ENCODE measurements at regions not wholly inside any gene's neighbourhood (a gene's known extent, or its start where the extent isn't known, plus 50 kb on each side); places are given as distances from the start of the nearest gene placed in this dataset.

DNA sequence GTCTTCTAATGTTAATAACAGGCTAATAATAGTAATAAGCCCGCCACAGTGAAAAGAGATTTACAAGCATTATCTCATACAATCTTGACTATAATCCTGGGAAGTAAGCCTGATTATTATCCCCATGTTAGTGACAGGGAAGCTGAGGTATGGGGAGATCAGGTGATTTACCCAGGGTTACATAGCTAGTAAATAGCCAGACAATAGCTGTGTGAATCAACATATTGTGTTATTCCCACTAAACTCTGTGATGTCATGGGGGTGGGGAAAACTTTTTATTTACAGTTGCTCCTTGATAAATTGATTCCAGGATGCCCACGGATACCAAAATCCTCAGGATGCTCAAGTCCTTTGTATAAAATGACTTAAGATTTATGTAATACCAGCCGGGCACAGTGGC, 181.9 kb downstream of the LMO4 start:
- TF ChIP-seq, protein P1, sequence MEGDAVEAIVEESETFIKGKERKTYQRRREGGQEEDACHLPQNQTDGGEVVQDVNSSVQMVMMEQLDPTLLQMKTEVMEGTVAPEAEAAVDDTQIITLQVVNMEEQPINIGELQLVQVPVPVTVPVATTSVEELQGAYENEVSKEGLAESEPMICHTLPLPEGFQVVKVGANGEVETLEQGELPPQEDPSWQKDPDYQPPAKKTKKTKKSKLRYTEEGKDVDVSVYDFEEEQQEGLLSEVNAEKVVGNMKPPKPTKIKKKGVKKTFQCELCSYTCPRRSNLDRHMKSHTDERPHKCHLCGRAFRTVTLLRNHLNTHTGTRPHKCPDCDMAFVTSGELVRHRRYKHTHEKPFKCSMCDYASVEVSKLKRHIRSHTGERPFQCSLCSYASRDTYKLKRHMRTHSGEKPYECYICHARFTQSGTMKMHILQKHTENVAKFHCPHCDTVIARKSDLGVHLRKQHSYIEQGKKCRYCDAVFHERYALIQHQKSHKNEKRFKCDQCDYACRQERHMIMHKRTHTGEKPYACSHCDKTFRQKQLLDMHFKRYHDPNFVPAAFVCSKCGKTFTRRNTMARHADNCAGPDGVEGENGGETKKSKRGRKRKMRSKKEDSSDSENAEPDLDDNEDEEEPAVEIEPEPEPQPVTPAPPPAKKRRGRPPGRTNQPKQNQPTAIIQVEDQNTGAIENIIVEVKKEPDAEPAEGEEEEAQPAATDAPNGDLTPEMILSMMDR (conservative IDR thresholded peaks at IDR 0.05): no peak
- DNase-seq (ENCODE audit: low read depth, low spot score): no peak
- Mint-ChIP-seq H3K4me3 (no peak overlapping the region), H3K27me3 (ENCODE audit: low read depth) (no peaks in the 10 kb centered on the region), H3K36me3 (ENCODE audit: low read depth) (no peaks in the 10 kb centered on the region), H3K9me3 (peaks cover 5% of the 10 kb centered on the region), H3K4me1 (peaks cover 7% of the 10 kb centered on the region), H3K27ac (ENCODE audit: unreplicated experiment) (no peak overlapping the region)

DNA sequence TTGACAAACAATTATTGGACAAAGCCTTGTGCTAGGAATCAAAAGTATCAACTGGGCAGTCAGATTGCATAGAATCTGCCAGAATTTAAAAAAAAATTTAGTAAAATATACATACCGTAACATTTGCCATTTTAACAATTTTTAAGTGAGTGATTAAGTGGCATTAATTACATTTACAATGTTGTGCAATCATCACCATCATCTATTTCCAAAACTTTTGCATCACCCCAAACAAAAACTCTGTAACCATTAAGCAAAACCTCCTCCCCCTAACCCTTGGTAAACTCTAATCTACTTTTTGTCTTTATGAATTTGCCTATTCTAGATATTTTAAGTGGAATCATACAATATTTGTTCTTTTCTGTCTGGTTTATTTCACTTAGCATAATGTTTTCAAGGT, 182.8 kb downstream of the LMO4 start:
- no peak for DNase-seq (ENCODE audit: low read depth, low spot score)
- Mint-ChIP-seq H3K9me3 (peaks cover 5% of the 10 kb centered on the region), H3K4me3 (no peak overlapping the region), H3K4me1 (no peaks in the 10 kb centered on the region), H3K27ac (ENCODE audit: unreplicated experiment) (no peak overlapping the region), H3K27me3 (ENCODE audit: low read depth) (no peaks in the 10 kb centered on the region), H3K36me3 (ENCODE audit: low read depth) (no peaks in the 10 kb centered on the region)
- TF ChIP-seq, protein P1 (conservative IDR thresholded peaks at IDR 0.05): no peak

DNA sequence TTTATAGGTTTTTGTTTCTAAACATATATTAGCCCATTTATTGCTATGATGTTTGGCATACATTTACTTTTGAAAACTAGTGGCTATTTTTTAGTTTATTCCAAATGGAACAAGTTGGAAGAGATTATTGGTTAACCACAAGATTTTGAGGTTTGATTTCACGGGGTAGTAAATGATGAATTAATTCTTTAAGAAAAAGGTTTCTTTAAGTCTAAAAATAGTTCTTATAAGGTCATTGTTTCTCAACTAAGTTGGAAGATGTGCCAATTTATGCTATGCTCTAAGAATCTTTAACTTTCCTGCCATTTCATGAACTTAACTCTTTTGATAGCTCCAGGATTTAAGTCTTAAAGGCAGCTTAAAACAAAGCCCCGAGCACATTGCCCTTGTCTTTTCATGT, 183.8 kb downstream of the LMO4 start:
- Mint-ChIP-seq H3K27me3 (ENCODE audit: low read depth) (no peaks in the 10 kb centered on the region), H3K4me1 (no peaks in the 10 kb centered on the region), H3K9me3 (peaks cover 5% of the 10 kb centered on the region), H3K27ac (ENCODE audit: unreplicated experiment) (no peak overlapping the region), H3K36me3 (ENCODE audit: low read depth) (no peaks in the 10 kb centered on the region), H3K4me3 (no peak overlapping the region)
- no peak for DNase-seq (ENCODE audit: low read depth, low spot score)
- TF ChIP-seq, protein P1 (conservative IDR thresholded peaks at IDR 0.05): no peak

DNA sequence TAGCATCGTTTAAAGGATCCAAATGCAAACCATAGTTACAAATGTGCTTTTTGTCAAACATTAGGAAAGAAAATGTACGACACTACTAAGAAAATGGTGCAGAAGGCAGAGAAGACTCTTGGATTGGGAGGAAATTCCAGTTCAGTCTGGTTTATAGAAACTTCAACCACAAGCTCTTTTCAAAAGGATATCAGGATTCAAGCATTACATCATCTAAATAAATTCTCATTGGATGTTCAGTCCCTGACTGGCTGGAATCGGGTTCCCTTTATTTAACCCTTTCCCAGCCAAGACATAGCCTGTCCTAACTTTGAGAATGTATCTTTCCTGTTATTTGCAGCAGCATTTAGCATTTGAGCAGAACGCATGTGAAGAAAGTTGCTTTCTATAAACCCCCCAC, 184.6 kb downstream of the LMO4 start:
- Mint-ChIP-seq H3K36me3 (ENCODE audit: low read depth) (no peaks in the 10 kb centered on the region), H3K27ac (ENCODE audit: unreplicated experiment) (no peak overlapping the region), H3K4me1 (no peaks in the 10 kb centered on the region), H3K9me3 (peaks cover 5% of the 10 kb centered on the region), H3K27me3 (ENCODE audit: low read depth) (no peaks in the 10 kb centered on the region), H3K4me3 (no peak overlapping the region)
- TF ChIP-seq, protein P1 (conservative IDR thresholded peaks at IDR 0.05): no peak
- DNase-seq (ENCODE audit: low read depth, low spot score): no peak

DNA sequence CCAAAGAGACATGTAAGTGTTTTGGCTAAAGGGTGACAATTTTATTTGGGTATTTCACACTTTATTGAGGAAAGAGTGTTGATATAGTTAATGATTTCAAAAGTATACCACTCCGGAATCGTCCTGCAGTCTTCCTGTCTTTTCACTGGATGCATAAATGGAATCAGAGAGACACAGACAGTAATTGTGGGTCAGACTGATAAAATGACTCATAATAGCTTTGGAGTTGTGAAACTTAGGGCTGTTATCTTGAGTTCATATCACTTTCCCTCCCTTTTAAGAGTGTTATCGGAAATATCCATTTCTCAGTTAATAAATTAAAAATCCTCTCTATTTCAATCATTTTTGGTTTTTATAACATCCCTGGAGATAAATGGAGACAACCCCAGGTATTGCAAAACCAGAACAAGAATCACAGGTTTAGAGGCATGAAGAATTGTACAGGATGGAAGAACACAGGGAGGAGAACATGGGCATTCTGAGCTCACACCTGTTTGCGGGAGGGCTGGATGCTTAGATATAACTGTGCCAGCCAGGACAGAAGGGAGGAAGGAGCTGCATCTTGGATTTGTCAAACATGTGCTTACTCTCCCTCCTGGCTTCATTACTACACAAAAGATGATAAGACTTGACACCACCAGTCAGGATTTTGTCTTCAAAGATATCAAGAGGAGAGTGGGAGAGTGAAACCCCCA, 185.4 kb downstream of the LMO4 start:
- H3K27me3 Mint-ChIP-seq (ENCODE audit: low read depth): no peaks in the 10 kb centered on the region
- no peak overlapping the region for H3K4me3 Mint-ChIP-seq
- H3K9me3 Mint-ChIP-seq: peaks cover 3% of the 10 kb centered on the region
- TF ChIP-seq, protein P1 (conservative IDR thresholded peaks at IDR 0.05): no peak
- H3K36me3 Mint-ChIP-seq (ENCODE audit: low read depth): no peaks in the 10 kb centered on the region
- no peak for DNase-seq (ENCODE audit: low read depth, low spot score)
- no peak overlapping the region for H3K27ac Mint-ChIP-seq (ENCODE audit: unreplicated experiment)
- H3K4me1 Mint-ChIP-seq: no peaks in the 10 kb centered on the region
